OCI-LY3 (cell line): ENCODE measurements at regions not wholly inside any gene's neighbourhood (a gene's known extent, or its start where the extent isn't known, plus 50 kb on each side); places are given as distances from the start of the nearest gene placed in this dataset.

ENCODE experiments used
- H2AFZ ChIP-seq: fragments of 200-600, 300-600 bp; shearing (Covaris generic); 2 replicates; pipeline ENCODE4 v1.6.0; 2014; ENCODE audit warnings: antibody characterized with exemption, low read depth, low read length
- H3K27ac ChIP-seq: fragments of 200-600, 300-600 bp; sonication (generic); 2 replicates; pipeline ENCODE4 v1.5.1; 2014; ENCODE audit warnings: mild to moderate bottlenecking, low read length, moderate library complexity, mixed read lengths
- H3K27me3 ChIP-seq: fragments of 200-600, 300-600 bp; sonication (generic); 2 replicates; pipeline ENCODE4 v1.6.1; 2014; ENCODE audit warnings: low read depth, low read length, mixed read lengths
- H3K36me3 ChIP-seq: fragments of 200-600, 300-600 bp; sonication (generic); replicated peaks from 2 replicates; pipeline ENCODE3; 2014; ENCODE audit warnings: low read depth, low read length, mixed read lengths
- H3K4me1 ChIP-seq: fragments of 300-600, 200-600 bp; sonication (generic); 2 replicates; pipeline ENCODE4 v1.6.1; 2014; ENCODE audit warnings: low read length, mixed read lengths
- H3K4me2 ChIP-seq: fragments of 200-600, 300-600 bp; sonication (generic); 2 replicates; pipeline ENCODE4 v1.6.1; 2014; ENCODE audit warnings: low read length, mixed read lengths
- H3K4me3 ChIP-seq: fragments of 300-600, 200-600 bp; sonication (generic); 2 replicates; pipeline ENCODE4 v1.5.1; 2014; ENCODE audit warnings: antibody characterized with exemption, mild to moderate bottlenecking, low read length, moderate library complexity
- H3K79me2 ChIP-seq: fragments of 300-600, 200-600 bp; shearing (Covaris generic); 2 replicates; pipeline ENCODE4 v1.6.1; 2014; ENCODE audit warnings: mild to moderate bottlenecking, low read length, mixed read lengths
- H3K9ac ChIP-seq: fragments of 300-600, 200-600 bp; shearing (Covaris generic); 2 replicates; pipeline ENCODE4 v1.6.0; 2014; ENCODE audit warnings: mild to moderate bottlenecking, low read length, moderate library complexity
- H3K9me3 ChIP-seq: fragments of 200-600, 300-600 bp; shearing (Covaris generic); 2 replicates; pipeline ENCODE4 v1.6.1; 2014; ENCODE audit warnings: low read length, mixed read lengths; ENCODE audit not compliant: insufficient read depth
- H4K20me1 ChIP-seq: fragments of 200-600, 300-600 bp; sonication (generic); 2 replicates; pipeline ENCODE4 v1.6.1; 2016; ENCODE audit warnings: low read length, mixed read lengths; ENCODE audit not compliant: insufficient read depth
- EZH2phosphoT487 ChIP-seq: fragments of 200-600 bp; shearing (Covaris generic); IDR thresholded peaks from 2 replicates; pipeline ENCODE4 v1.6.1; 2018; ENCODE audit warnings: antibody characterized with exemption, mixed run types, low read depth
- TF ChIP-seq, protein P1 (sequence below): fragments of 200-600, 300-600 bp; sonication (generic); IDR thresholded peaks from 2 replicates; pipeline ENCODE4 v1.5.1; 2014; ENCODE audit warnings: antibody characterized with exemption, low read length, low read depth

DNA sequence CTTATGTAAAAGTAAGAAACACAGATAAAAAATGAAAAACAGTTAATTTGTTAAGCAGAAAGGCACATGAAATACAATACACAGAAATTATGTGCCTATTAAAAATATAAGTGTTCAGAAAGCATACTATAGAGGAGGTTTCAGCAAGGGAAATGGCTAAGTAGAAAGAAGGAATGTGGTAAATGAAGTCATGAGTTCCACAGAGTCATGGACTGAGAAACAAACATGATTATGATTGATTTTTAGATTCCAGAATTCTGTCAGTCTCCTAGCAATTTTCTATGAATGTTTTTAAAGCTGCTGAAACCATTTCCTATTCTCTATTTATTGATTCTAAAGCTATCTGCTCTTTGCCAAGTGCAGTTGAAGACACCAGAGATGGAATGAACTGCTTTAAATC, 1398.4 kb downstream of the ARAP2 start:
- no peak overlapping the region for H2AFZ ChIP-seq
- no peaks in the 10 kb centered on the region for H3K79me2 ChIP-seq
- H3K27ac ChIP-seq = no peak overlapping the region
- H3K9me3 ChIP-seq = no peaks in the 10 kb centered on the region
- H4K20me1 ChIP-seq = no peaks in the 10 kb centered on the region
- H3K4me1 ChIP-seq = no peaks in the 10 kb centered on the region
- H3K27me3 ChIP-seq = no peaks in the 10 kb centered on the region
- H3K36me3 ChIP-seq = no peaks in the 10 kb centered on the region
- H3K9ac ChIP-seq = no peak overlapping the region
- TF ChIP-seq, protein P1, sequence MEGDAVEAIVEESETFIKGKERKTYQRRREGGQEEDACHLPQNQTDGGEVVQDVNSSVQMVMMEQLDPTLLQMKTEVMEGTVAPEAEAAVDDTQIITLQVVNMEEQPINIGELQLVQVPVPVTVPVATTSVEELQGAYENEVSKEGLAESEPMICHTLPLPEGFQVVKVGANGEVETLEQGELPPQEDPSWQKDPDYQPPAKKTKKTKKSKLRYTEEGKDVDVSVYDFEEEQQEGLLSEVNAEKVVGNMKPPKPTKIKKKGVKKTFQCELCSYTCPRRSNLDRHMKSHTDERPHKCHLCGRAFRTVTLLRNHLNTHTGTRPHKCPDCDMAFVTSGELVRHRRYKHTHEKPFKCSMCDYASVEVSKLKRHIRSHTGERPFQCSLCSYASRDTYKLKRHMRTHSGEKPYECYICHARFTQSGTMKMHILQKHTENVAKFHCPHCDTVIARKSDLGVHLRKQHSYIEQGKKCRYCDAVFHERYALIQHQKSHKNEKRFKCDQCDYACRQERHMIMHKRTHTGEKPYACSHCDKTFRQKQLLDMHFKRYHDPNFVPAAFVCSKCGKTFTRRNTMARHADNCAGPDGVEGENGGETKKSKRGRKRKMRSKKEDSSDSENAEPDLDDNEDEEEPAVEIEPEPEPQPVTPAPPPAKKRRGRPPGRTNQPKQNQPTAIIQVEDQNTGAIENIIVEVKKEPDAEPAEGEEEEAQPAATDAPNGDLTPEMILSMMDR = no peak
- no peak for TF ChIP-seq EZH2phosphoT487
- no peak overlapping the region for H3K4me2 ChIP-seq
- no peak overlapping the region for H3K4me3 ChIP-seq

- H3K9me3 ChIP-seq = no peaks in the 10 kb centered on the region
- H3K9ac ChIP-seq = no peak overlapping the region
- H3K4me1 ChIP-seq = no peaks in the 10 kb centered on the region
- H3K4me3 ChIP-seq = no peak overlapping the region
- H3K79me2 ChIP-seq = no peaks in the 10 kb centered on the region
- no peaks in the 10 kb centered on the region for H3K27me3 ChIP-seq
- TF ChIP-seq, protein P1 = no peak
- no peak for TF ChIP-seq EZH2phosphoT487
- H3K27ac ChIP-seq = no peak overlapping the region
- H3K36me3 ChIP-seq = no peaks in the 10 kb centered on the region
- no peaks in the 10 kb centered on the region for H4K20me1 ChIP-seq
- H3K4me2 ChIP-seq = no peak overlapping the region
- no peak overlapping the region for H2AFZ ChIP-seq
Measured at GRCh38 chr4:34850421-34850820, 1393.9 kb downstream of the ARAP2 start.

- Histone ChIP-seq H4K20me1 (no peaks in the 10 kb centered on the region), H3K4me3 (no peak overlapping the region)
Measured at GRCh38 chr4:34850968-34851367, 1393.3 kb downstream of the ARAP2 start.

GRCh38 chr4:34851411-34851810, 1392.9 kb downstream of the ARAP2 start:
- H3K4me1 ChIP-seq = no peaks in the 10 kb centered on the region
- no peak overlapping the region for H3K27ac ChIP-seq
- H3K27me3 ChIP-seq = no peaks in the 10 kb centered on the region
- no peak overlapping the region for H3K9ac ChIP-seq
- H4K20me1 ChIP-seq = no peaks in the 10 kb centered on the region
- H3K9me3 ChIP-seq = no peaks in the 10 kb centered on the region
- H3K4me3 ChIP-seq = no peak overlapping the region
- H2AFZ ChIP-seq = no peak overlapping the region
- no peaks in the 10 kb centered on the region for H3K79me2 ChIP-seq
- TF ChIP-seq, protein P1 = no peak
- TF ChIP-seq EZH2phosphoT487 = no peak
- no peaks in the 10 kb centered on the region for H3K36me3 ChIP-seq
- H3K4me2 ChIP-seq = no peak overlapping the region

More at GRCh38 chr4:34850968-34851367, 1393.3 kb downstream of the ARAP2 start:
- no peaks in the 10 kb centered on the region for H3K79me2 ChIP-seq
- TF ChIP-seq, protein P1 = no peak
- no peak for TF ChIP-seq EZH2phosphoT487
- H3K27me3 ChIP-seq = no peaks in the 10 kb centered on the region
- no peaks in the 10 kb centered on the region for H3K4me1 ChIP-seq
- no peak overlapping the region for H2AFZ ChIP-seq
- no peaks in the 10 kb centered on the region for H3K9me3 ChIP-seq
- H3K4me2 ChIP-seq = no peak overlapping the region
- no peak overlapping the region for H3K27ac ChIP-seq
- no peaks in the 10 kb centered on the region for H3K36me3 ChIP-seq
- H3K9ac ChIP-seq = no peak overlapping the region
